Mesendoderm (in vitro differentiated cells): ENCODE measurements at regions not wholly inside any gene's neighbourhood (a gene's known extent, or its start where the extent isn't known, plus 50 kb on each side); places are given as distances from the start of the nearest gene placed in this dataset.
A peak's percentile ranks its signal among the peaks of the same experiment; 100 is the strongest.

Experiments used
- DNase-seq: peaks from one replicate; pipeline ENCODE4 v3.0.0; 2013
- H2AK5ac ChIP-seq: 2 replicates; pipeline ENCODE4 v1.6.1; 2013; ENCODE audit warnings: low read length, inconsistent platforms
- H2BK120ac ChIP-seq: 2 replicates; pipeline ENCODE4 v1.6.1; 2013; ENCODE audit warnings: low read depth, mild to moderate bottlenecking, low read length, moderate library complexity, mixed read lengths
- H2BK15ac ChIP-seq: replicated peaks from 2 replicates; pipeline ENCODE4 v1.6.1; 2013; ENCODE audit warnings: low read depth, mild to moderate bottlenecking, moderate library complexity
- H2BK5ac ChIP-seq: 2 replicates; pipeline ENCODE4 v1.6.1; 2013; ENCODE audit warnings: low read length, inconsistent platforms
- H3K18ac ChIP-seq: 2 replicates; pipeline ENCODE4 v1.6.1; 2013; ENCODE audit warnings: mild to moderate bottlenecking, low read length, mixed read lengths
- H3K23ac ChIP-seq: one replicate; pipeline ENCODE4 v1.6.1; 2013; ENCODE audit warnings: low read length
- H3K27ac ChIP-seq: 2 replicates; pipeline ENCODE4 v1.5.1; 2013; ENCODE audit warnings: low read depth, mild to moderate bottlenecking, inconsistent platforms, low read length, moderate library complexity
- H3K27me3 ChIP-seq: 2 replicates; pipeline ENCODE4 v1.6.1; 2013; ENCODE audit warnings: low read length, control low read depth, mild to moderate bottlenecking, inconsistent platforms; ENCODE audit not compliant: insufficient read depth, poor library complexity
- H3K36me3 ChIP-seq: 2 replicates; pipeline ENCODE4 v1.6.1; 2013; ENCODE audit warnings: low read length, inconsistent platforms; ENCODE audit not compliant: control insufficient read depth, insufficient read depth
- H3K4ac ChIP-seq: one replicate; pipeline ENCODE4 v1.6.1; 2013; ENCODE audit warnings: low read depth, mild to moderate bottlenecking, low read length, moderate library complexity
- H3K4me1 ChIP-seq: 2 replicates; pipeline ENCODE4 v1.6.1; 2013; ENCODE audit warnings: low read depth, low read length, inconsistent platforms; ENCODE audit not compliant: control insufficient read depth
- H3K4me2 ChIP-seq: 2 replicates; pipeline ENCODE4 v1.6.1; 2013; ENCODE audit warnings: low read length
- H3K4me3 ChIP-seq: 2 replicates; pipeline ENCODE4 v1.5.1; 2013; ENCODE audit warnings: mild to moderate bottlenecking, low read length
- H3K56ac ChIP-seq: one replicate; pipeline ENCODE4 v1.6.1; 2013; ENCODE audit warnings: low read length
- H3K79me1 ChIP-seq: 2 replicates; pipeline ENCODE4 v1.6.1; 2013; ENCODE audit warnings: low read length, inconsistent platforms
- H3K79me2 ChIP-seq: 2 replicates; pipeline ENCODE4 v1.6.1; 2013; ENCODE audit warnings: mild to moderate bottlenecking, low read length; ENCODE audit not compliant: control insufficient read depth, insufficient read depth
- H3K9ac ChIP-seq: 2 replicates; pipeline ENCODE4 v1.6.1; 2013; ENCODE audit warnings: low read length, inconsistent platforms
- H4K5ac ChIP-seq: one replicate; pipeline ENCODE4 v1.6.1; 2013; ENCODE audit warnings: low read length
- H4K8ac ChIP-seq: one replicate; pipeline ENCODE4 v1.6.1; 2013; ENCODE audit warnings: low read depth, mild to moderate bottlenecking, control low read depth, low read length, moderate library complexity
- WGBS: extraction: QIAGEN DNeasy Blood & Tissue Kit; methylation state at CpG from one replicate; pipeline ENCODE4 v1.1.7; 2013; ENCODE audit warnings: low lambda C conversion rate, missing lambda C conversion rate; ENCODE audit not compliant: insufficient coverage; ENCODE audit errors: extremely low coverage; 5-methylcytosine and 5-hydroxymethylcytosine counted together

DNA sequence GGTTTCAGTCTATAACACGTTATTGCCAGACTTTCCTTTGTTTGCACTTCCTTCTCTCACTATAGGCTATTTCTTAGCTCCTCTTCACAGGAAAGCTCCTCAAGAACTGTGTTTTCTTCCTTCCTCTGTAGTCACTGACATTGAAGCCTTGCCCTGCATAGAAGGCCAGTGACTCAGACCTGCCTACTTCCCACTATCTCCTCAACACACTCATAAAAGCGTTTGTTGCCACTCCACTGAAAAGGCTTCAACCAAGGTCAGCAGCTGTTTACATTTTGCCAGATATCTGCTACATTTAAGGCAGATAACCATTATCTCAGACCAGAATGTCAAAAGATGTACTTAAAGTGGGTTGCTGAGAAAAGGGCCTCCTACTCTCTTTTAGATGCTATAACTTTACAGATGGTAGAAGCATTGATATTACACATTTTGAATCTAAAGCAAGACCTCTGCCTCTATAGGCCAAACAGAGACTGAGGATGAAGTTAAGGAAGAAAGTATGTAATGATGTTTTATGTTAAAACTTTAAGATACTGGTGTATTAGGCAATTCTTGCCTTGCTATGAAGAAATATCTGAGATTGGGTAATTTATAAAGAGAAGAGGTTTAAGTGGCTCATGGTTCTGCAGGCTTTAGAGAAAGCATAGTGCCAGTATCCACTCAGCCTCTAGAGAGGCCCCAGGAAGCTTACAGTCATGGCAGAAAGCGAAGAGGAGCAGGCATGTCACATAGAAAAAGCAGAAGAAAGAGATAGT is 233.3 kb upstream of the FLRT2 start:
- Histone ChIP-seq H3K4me3 (no peak overlapping the region), H3K79me2 (no peaks in the 10 kb centered on the region), H2BK5ac (no peak overlapping the region), H4K5ac (no peak overlapping the region), H3K79me1 (no peaks in the 10 kb centered on the region), H3K36me3 (no peaks in the 10 kb centered on the region), H3K4me1 (no peaks in the 10 kb centered on the region), H3K4ac (no peak overlapping the region), H2AK5ac (no peak overlapping the region), H2BK120ac (no peak overlapping the region), H3K27me3 (no peaks in the 10 kb centered on the region), H3K56ac (no peak overlapping the region), H4K8ac (no peak overlapping the region), H3K4me2 (no peak overlapping the region), H3K9ac (no peak overlapping the region), H3K27ac (no peak overlapping the region), H2BK15ac (no peak overlapping the region), H3K18ac (no peak overlapping the region), H3K23ac (no peak overlapping the region)
- DNase-seq = peak; percentile 11
- WGBS = no CpG with 5 or more reads among the region's 3 CpGs

DNA sequence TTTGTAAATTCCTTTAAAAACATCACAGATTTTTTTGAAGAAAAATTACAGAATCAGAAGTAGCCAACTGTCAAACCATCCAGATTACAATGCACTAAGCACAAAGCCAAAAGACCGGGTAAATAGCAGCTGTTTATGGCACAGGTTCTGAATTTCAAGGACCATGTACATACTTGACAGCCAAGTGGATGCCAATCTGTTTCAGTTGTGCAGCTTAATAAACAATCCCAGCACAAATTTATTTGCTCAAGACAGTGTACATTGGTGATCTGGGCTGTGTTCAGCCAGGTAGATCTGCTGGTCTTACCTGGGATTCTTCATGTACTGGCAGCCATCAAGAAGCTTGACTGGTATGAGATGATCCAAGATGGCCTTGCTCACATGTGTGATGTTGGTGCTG is 229.8 kb upstream of the FLRT2 start:
- WGBS = no CpG with 5 or more reads among the region's 1 CpG
- no peak for DNase-seq
- H3K4ac ChIP-seq = no peak overlapping the region
- no peak overlapping the region for H2AK5ac ChIP-seq
- no peak overlapping the region for H3K4me2 ChIP-seq
- no peak overlapping the region for H3K56ac ChIP-seq
- no peaks in the 10 kb centered on the region for H3K79me2 ChIP-seq
- H3K4me1 ChIP-seq = no peaks in the 10 kb centered on the region
- no peak overlapping the region for H3K9ac ChIP-seq
- no peaks in the 10 kb centered on the region for H3K36me3 ChIP-seq
- H2BK15ac ChIP-seq = no peak overlapping the region
- H3K27me3 ChIP-seq = no peaks in the 10 kb centered on the region
- no peak overlapping the region for H3K4me3 ChIP-seq
- no peak overlapping the region for H3K23ac ChIP-seq
- no peak overlapping the region for H4K8ac ChIP-seq
- no peak overlapping the region for H3K18ac ChIP-seq
- no peak overlapping the region for H2BK120ac ChIP-seq
- no peaks in the 10 kb centered on the region for H3K79me1 ChIP-seq
- H4K5ac ChIP-seq = no peak overlapping the region
- H2BK5ac ChIP-seq = no peak overlapping the region
- no peak overlapping the region for H3K27ac ChIP-seq

DNA sequence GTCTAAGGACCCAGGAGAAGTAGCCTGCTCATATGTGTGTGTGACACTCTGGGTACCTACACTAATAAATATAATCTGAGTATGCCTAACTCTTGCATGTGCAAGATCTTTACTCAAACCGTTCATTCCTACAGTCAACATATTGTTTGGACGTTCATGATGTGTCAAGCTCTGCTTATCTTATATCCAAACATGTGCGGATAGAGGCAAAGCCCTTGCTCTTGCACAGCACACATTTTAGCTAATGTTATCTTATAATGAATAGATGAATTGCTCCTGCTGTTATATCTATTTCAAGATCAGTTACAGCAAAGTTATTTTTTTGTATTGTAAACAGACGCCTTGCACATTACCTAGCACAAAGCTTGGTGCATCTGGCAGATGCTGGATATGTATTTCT is 228.4 kb upstream of the FLRT2 start:
- Histone ChIP-seq H3K4ac (no peak overlapping the region), H3K56ac (no peak overlapping the region), H2BK5ac (no peak overlapping the region), H3K18ac (no peak overlapping the region), H3K27ac (no peak overlapping the region), H4K5ac (no peak overlapping the region), H2BK120ac (no peak overlapping the region), H2AK5ac (no peak overlapping the region), H3K36me3 (no peaks in the 10 kb centered on the region), H3K4me1 (no peaks in the 10 kb centered on the region), H3K4me3 (no peak overlapping the region), H3K79me2 (no peaks in the 10 kb centered on the region), H3K23ac (no peak overlapping the region), H3K9ac (no peak overlapping the region), H3K27me3 (no peaks in the 10 kb centered on the region), H4K8ac (no peak overlapping the region), H2BK15ac (no peak overlapping the region), H3K4me2 (no peak overlapping the region), H3K79me1 (no peaks in the 10 kb centered on the region)
- no CpG with 5 or more reads among the region's 4 CpGs for WGBS
- DNase-seq = no peak

DNA sequence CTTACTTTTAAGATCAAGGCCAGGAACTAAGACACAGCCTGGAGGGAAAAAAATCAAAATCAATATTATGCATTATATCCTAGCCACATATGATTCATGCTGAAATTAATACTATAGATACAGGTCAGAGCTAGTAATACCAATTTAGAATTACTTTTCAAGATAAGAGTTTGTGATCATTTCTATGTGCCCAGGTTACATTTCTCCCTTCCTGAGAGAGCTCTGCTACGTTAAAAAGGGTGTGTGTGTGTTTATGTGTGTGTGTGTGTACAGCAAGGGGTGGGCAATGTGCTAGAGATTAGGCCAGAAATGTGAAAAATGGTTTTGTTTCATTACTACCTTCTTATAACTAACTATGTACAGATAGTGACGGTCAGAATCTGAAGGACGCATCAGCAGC is 223.9 kb upstream of the FLRT2 start:
- no peaks in the 10 kb centered on the region for H3K4me1 ChIP-seq
- H2BK120ac ChIP-seq = no peak overlapping the region
- H4K5ac ChIP-seq = no peak overlapping the region
- no peak overlapping the region for H3K27ac ChIP-seq
- no peaks in the 10 kb centered on the region for H3K79me1 ChIP-seq
- H2BK15ac ChIP-seq = no peak overlapping the region
- WGBS = no CpG with 5 or more reads among the region's 3 CpGs
- no peak overlapping the region for H3K23ac ChIP-seq
- H3K18ac ChIP-seq = no peak overlapping the region
- DNase-seq = no peak
- no peaks in the 10 kb centered on the region for H3K36me3 ChIP-seq
- H3K4me3 ChIP-seq = no peak overlapping the region
- no peaks in the 10 kb centered on the region for H3K27me3 ChIP-seq
- H3K4me2 ChIP-seq = no peak overlapping the region
- no peak overlapping the region for H2BK5ac ChIP-seq
- H3K79me2 ChIP-seq = no peaks in the 10 kb centered on the region
- H4K8ac ChIP-seq = no peak overlapping the region
- H3K56ac ChIP-seq = no peak overlapping the region
- H2AK5ac ChIP-seq = no peak overlapping the region
- H3K4ac ChIP-seq = no peak overlapping the region
- H3K9ac ChIP-seq = no peak overlapping the region

DNA sequence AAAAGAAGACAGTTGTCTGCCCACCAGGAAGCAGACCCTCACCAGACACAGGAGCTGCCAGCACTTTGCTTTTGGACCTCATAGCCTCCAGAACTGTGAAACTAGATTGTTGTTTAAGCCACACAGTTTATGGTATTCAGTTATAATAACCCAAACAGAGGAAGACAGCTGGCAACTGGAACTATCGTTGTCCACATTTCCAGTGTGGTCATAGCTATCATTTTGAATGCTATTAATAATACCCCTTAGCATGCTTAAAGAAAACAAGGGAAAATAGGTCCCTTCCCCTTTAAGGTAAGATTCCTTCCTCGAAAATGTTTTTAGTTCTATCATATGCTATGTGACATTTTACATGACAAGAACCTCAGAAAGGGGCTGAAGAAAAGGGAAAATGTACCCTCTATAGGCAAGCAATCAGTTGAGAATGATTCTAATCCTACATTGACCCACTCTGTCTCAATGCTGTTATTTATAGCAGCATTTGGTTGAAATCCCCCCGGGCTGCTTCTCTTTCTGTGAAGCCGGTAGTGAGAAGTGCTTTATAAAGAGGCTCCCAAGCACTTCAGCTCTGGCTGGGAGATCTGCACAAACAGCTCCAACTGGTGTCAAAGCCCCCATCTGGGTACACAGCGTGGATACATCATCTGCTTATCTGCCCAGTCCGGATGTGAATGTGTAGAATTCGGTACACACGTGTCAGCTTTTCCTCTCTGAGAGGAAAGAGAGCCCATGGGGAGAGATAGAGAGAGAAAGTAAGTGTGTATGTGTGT is 221.2 kb upstream of the FLRT2 start:
- no peak overlapping the region for H4K5ac ChIP-seq
- no peak overlapping the region for H3K18ac ChIP-seq

More for the DNA sequence above, 221.2 kb upstream of the FLRT2 start:
- no peak overlapping the region for H3K4me3 ChIP-seq
- no peak overlapping the region for H3K23ac ChIP-seq
- no CpG with 5 or more reads among the region's 8 CpGs for WGBS
- H3K79me1 ChIP-seq = no peaks in the 10 kb centered on the region
- H2BK15ac ChIP-seq = no peak overlapping the region
- no peak overlapping the region for H3K4me2 ChIP-seq
- H4K8ac ChIP-seq = no peak overlapping the region
- H2BK120ac ChIP-seq = no peak overlapping the region
- DNase-seq = no peak
- H3K9ac ChIP-seq = no peak overlapping the region
- H3K56ac ChIP-seq = no peak overlapping the region
- H3K27ac ChIP-seq = no peak overlapping the region
- no peaks in the 10 kb centered on the region for H3K4me1 ChIP-seq
- H3K79me2 ChIP-seq = no peaks in the 10 kb centered on the region
- H3K36me3 ChIP-seq = no peaks in the 10 kb centered on the region
- no peaks in the 10 kb centered on the region for H3K27me3 ChIP-seq
- no peak overlapping the region for H2AK5ac ChIP-seq
- no peak overlapping the region for H3K4ac ChIP-seq
- no peak overlapping the region for H2BK5ac ChIP-seq
